GM21529 (cell line): ENCODE measurements at regions not wholly inside any gene's neighbourhood (a gene's known extent, or its start where the extent isn't known, plus 50 kb on each side); places are given as distances from the start of the nearest gene placed in this dataset.

Experiments
- ATAC-seq: cut with Tn5 transposase; IDR thresholded peaks from one replicate; pipeline ENCODE4 v1.9.1; 2021; ENCODE audit not compliant: unreplicated experiment

DNA sequence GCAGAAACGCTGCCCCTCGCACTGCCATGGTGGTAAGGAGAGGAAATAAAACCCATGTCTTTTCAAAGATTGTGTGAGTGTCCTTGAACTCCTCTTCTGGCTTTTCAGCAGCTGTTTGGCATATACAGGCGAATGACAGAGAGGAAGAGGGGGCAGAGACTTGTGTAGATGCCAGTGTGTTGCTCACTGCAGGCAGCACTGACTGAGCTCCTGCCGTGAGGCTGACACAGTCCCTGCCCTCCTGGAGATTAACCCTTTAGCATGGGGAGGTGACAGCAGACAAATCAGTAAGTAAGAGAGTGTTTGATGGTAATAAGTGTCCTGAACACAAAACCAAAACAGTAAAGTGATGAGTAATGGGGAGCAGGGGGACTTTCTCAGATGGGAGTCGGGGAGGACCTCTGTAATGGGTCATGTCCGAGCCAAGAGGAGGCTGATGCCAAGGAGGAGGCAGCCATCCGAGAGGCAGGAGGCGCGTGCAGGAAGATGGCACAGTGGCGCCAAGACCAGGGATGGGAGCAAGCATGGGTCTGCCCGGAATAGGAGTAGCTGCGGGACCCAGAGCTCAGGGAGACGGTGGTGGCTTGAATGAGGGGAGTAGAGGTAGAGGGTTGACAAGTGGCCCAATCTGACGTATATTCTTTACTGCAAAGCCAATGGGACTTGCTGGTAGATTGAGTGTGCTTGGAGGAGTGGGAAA, 182.2 kb downstream of the FOXO1 start:
- no peak for ATAC-seq

DNA sequence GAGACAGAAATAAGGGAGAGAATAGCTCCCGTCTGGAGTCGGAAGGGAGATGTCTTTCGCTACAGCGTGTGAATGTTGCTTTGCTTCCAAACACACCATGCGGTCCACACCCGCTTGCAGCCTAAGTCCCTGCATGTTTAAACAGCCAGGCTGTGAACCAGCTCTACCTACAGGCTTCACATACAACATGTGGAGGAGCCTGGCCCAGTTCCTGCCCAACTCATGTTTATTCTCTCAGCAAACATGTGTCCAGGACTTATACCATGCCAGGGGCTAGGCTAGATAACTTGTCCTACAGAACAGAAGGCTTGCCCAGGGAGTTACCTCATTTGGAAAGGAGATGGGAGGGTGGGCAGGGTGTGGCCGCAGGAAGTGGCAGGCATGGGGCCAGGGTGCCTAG, 181.5 kb downstream of the FOXO1 start:
- ATAC-seq, result no peak

DNA sequence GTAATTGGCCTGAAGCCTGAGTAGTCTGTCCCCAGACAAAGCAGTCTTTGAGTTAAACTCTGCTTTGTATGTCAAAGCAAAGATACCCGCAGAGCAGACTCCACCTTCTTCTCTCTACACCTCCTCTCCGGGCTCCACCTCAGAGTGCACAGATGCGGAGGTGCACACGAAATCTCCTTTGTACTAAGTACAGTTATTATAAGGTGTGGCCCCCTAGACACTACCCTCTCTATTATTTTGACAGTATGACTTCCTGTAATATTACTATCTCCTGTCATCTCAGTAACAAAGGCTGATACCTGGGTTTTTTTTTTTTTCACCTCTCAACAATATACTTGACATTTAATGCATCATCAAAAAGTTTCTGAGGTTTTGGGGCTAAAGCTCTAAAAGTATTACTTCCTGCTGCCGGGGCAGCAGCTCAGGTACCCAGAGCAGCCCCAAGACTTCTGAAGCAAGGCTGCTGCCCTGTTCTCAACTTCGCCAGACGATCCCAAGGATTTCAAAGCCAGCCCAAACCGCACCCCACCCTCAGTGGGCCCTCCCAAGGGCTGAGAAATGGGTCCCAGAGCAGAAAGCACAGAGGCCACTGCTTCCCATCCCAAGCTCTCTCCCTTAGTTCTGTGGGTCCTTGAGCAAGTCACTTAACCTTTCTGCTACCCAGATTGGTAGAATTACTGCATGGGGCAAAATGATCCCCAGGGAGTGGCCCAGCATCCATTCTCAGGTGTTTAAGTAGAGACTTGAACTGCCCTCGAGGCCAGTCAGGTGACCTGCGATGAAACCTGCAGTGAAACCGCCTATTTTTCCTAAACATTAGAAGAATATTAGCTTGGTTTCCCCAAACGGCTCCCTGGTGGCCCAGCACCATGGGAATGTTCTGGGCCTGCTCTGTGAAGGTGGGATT, 180.6 kb downstream of the FOXO1 start:
- ATAC-seq, result no peak

DNA sequence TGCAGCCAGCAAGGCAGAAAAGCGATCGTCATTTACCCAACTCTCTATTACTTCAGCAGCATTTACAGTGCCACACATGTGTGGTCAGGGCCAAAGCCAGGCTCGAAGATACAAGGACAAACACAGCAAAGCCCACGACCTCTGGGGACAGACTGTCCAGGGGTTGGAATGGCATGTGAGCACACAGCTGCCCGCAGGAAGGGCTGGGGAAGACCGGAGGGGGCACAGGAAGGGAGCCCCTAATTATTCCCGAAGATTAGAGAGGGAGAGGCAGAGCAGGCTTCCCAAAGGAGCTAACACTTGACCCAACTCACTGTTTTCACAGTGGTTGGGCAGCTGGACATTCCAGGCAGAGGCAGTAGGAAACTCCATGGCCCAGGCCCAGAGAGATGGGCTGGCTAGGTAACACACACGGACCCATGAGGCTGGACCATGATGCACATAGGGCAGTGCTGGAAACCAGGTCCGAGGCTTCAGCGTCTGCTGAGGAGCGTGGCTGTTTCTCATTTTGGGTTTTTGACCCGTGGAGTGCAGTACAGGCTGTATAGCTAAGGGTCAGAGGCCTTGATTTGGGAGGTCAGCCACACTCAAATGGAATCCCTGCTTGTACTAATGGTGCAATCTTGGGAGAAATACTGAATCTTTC, 179.8 kb downstream of the FOXO1 start:
- ATAC-seq, result no peak

DNA sequence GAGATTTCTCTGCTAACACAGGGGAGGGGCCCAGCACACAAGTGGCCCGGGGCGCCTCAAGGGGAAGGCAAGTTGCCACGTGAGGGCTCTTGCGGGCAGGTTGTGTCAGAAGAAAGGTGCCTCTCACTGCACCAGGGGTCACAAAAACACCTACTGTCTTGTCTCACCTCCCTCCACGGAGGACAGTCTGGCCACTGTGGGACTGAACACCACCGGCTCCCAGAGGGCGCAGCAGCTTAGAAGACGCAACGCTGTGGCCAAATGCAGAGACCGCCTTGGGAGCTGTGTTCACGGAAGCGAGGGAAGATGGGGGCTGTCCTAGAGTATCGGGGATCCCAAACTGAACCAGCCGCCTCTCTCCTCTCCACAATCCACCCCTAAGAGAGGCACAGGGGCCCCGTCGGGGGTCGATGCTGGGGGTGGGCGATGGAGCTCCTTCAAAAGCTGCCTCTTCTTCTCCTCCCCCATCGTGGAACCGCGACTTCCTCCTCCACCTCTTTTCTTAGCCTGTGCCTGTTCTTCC, 177.5 kb downstream of the FOXO1 start:
- ATAC-seq, result no peak

DNA sequence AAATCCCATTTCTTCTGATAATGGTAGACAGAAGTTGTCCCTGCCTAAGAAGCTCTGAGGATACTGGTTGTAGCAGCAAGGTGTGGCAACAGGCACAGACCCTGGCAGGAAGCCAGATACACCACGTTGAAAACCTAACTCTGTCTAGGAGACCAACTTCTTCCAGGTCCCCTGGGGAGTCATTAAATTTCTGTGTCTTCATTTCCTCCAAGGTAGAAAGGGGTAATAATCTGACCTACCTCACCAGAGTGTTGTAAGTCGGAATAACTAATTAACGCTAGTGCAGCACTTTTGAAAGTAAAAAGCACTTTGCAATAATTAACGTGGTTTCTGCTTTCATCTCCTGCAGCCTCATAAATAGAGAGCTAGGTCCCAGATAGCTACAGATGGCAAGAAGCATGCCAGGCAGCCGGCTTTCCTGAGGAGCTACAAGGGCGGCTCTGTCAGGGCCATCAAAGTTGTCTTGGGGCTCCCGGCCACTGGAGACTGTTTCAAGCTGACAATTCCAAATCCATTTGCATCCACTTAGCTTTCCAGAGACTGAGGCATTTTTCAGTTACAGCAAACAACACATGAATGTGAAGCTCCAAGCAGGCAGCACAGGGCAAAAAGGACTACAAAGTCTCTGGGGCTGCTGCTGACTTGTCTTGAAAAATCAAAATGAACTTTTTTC, 176.2 kb downstream of the FOXO1 start:
- ATAC-seq, result no peak

DNA sequence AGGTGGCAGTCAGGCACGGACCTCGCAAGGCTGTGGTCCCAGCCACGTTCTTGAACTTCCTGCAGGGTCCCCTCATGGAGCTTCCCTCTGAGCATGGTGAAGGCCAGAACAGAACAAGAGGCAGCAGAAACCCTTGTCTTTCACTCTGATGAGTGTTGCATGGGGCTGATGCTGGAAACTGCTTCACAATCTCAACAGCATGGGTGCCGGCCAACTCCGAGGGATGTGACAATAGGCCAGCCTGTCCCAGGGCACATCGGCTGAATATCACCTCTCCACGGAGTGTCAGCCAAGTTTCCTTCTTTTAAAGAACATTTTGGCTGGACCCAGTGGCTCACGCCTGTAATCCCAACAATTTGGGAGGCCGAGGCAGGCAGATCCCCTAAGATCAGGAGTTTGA, 173.9 kb downstream of the FOXO1 start:
- ATAC-seq, result no peak

DNA sequence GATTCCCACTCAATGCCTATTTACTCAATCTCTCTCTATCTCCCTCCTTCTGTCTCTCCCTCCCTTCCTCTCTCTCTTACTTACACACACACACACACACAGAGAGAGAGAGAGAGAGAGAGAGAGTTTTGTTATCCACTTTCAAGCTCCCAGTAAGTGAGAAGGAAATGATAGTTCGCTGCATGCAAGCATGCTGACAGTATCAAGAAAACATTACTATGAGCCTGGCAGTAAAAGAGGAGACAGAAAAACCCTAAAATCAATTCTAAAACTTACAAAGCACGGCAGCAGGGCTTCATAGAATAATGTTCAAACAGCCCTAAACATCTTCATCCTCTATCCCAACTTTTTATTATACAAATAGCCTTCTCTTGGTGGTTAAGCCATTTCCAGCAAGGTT, 171.9 kb downstream of the FOXO1 start:
- ATAC-seq, result no peak

DNA sequence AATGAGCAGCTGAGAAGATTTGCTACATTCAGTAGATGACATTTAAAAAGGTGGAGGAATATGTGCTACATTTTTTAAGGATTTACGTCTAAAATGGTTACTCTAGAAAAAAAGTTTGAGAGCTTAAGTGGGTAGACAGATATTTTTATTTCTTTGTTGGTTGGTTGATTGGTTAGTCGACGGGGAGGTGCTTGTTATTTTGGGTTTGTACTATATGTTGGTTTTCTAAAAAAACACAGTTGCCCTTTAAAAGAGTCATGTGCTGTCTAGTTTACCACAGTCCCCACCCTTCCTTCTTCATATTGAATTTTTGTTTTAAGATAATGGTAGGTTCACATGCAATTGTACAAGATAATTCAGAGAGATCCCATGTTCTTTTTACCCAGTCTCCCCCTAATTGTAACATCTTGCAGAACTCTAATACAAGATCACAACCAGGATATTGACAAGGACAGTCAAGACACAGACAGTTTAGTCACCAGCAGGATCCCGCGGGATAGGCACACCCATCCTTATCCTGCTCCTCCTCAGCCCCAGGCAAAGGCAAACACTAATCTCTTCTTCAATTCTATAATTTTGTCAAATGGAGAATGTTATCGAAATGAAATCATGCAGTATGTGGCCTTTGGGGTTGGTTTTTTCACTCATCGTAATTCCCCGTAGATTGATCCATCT, 171.4 kb downstream of the FOXO1 start:
- no peak for ATAC-seq

DNA sequence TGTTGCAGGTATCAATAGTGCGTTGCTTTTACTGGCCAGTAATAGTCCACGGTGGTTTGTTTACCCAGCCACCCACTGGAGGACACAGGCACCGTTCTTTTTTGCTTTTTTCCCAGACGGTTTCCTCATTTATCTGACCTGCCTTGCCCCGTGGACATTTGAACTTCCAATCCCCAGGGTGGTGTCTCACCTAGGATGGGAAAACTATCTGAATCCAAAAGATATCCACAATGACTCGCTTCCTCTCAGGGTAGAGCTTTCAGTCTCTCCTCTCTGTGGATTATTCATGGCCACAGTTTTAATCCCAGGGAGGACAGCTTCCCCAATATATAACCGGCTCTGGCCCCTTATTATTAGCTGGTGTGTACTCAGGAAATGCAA, 170.8 kb downstream of the FOXO1 start:
- no peak for ATAC-seq

DNA sequence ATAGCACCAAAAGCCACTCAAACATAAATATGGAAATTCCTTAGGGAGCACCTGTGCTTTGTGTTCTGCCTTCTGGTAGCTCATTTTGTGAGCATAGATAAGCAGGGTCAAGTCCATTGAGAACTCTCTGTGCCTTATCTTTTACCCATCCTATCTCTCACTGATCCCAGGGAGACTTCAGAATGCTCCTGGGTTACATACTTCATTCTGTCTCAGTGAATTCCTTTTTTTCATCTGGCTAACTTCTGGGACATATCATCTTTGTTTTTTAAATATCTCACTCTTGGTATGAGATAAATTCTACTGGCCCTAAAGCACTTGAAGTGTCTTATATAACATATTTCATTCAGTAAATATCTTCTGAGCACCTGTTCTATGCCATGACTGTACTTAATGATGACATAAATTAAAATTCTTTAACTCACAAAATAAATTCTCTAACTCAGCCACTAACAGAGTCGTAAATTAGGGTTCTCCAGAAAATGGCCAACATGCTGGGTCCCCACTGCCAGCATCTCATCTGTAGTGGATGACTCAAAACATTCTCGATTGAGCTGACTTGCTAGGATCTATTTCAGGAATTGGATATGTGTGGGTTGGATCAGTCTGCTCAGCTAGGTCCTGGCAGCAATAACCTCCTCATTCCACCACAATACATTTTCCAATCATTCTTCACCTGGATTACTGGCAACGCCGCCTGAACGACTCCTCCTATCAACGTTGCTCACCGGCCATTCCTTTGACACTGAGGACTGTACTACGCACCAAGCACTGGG, 170.2 kb downstream of the FOXO1 start:
- no peak for ATAC-seq

DNA sequence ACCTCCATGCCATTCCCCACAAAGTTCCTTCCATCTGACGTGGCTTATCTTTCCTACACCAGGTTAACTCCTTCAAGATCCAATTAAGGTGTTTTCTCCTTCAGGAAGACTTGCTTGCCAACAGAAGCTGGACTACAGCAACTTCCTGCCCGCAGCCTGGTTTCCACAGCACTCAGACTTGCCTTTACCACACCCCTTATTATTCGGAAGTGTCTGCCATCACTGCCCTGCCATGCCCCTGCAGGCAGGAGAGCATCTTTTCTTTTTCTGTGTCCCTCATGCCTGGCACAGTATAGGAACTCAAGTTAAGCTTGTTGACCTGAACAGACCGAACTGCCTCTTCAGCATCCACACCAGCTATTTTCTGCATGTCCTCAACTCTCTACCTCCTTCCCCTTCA, 168.0 kb downstream of the FOXO1 start:
- no peak for ATAC-seq

DNA sequence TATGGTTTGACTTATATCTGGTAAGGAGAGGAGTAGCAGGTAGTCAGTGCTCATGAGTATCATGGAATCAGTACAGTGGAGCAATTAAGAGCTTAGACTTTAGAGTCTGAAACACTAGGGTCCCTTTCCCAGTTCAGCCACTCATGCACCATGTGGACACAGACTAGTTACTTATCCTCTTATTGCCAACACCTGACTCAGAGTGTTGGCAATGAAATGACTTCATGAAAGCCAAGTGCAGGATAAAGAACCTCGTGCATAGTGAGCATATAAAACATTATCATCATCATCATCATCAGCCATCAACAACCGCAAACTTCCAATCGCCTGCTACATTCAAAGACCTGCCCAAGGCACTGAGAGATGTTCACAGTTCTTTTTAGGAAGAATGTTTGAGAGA, 164.2 kb downstream of the FOXO1 start:
- no peak for ATAC-seq

DNA sequence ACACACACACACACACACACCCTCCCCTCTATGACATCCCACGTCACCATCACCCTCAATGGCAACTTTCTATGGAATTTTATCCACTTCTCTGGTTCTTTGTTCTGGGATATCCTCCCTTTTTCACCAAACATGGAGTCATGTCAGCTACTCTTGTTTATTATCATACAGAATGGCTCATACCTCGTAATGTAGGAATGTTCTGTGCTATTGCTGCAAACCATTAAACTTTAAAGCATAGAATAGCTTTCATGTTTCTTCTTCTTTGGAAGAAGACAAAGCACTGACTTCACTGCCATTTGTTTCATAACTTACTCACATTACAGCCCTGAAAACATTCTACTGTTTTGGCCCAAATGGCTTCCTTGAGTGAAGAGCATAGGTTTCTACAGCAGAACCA, 163.4 kb downstream of the FOXO1 start:
- no peak for ATAC-seq

DNA sequence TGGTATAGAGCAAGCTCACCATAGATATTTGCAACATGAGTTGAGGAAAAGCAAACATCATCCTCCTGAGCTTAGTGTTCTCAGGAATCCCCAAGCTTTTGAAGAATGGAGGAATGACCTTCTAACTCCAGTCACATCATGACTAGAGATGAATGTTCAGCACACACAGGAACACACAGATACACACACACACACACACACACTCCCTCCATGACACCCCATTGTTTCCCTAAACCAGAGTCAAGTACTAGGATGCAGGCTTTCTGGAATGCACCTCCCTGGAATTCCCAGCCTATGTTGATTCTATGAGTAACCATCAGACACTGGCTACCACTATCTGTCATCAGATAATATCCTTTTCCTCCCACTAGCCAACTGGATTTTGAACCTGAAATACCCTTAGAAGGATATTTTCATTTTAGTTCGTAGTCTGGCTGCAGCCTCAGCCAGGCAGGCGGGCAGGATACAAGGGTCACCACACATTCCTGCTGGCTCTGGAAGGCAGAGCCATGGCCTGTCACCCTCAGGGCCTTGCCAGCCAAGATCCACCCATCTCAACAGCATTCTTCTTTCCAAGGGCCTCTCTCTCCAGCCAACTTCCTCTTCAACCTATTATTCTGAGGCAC, 162.4 kb downstream of the FOXO1 start:
- ATAC-seq, result no peak

DNA sequence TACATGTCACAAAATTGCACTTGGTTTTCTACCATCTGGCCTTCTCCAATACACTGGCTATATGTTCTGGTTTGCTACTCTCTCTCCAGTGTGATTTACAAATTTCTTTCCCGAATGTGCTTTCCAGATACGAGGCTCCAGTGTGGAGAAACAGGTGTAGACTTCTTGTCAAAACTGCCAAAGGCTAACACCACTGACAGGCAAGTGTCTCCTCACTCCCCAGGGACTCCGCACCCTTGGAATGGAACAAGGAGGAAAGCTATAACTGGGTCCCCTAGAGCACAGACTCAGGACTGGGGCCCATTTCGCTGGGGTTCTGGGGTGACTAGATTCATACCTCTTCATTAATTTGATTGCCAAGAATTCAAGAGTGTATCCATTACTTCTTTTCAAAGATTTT, 161.8 kb downstream of the FOXO1 start:
- ATAC-seq, result no peak

DNA sequence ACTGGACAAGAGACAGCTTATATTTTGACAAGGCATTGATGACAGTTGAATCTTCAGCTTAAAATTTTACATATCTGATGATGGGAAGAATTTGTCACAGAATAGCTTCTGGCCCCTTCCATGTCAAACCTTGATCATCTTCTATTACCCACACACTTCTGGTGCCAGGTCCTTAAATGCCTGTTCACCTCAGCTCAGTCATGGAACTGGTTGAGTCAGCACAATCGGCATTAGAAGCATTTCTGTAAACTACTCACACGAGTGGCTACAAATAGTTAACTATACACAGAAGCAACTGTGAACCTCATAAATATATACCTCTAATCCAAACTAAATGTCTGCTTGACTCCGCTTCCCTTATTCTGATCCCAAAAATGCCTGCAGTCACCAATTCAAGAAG, 161.2 kb downstream of the FOXO1 start:
- ATAC-seq, result no peak
